ENCODE measurements at regions not wholly inside any gene's neighbourhood (a gene's known extent, or its start where the extent isn't known, plus 50 kb on each side); places are given as distances from the start of the nearest gene placed in this dataset.
A peak's percentile ranks its signal among the peaks of the same experiment; 100 is the strongest.

DNA sequence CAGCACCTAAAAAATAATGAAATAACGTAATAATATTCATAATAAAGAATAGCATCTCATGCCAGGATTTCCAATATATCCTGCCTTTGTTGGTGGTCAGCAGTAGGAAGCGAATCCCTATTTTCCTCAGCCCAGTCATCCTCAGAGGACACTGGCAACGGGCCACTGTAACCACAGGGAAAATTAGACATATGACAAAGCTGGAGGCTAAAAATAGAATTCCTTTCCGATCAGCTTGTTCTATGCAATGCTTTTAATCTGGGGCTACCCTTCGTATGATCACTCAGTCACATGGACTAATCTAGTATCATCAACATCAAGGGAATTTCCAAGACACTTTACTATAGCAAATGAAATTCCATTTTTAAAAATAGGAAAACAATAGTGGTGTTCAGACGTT lies 246.9 kb upstream of the KCNJ16 start:
- no peak for DNase-seq

DNA sequence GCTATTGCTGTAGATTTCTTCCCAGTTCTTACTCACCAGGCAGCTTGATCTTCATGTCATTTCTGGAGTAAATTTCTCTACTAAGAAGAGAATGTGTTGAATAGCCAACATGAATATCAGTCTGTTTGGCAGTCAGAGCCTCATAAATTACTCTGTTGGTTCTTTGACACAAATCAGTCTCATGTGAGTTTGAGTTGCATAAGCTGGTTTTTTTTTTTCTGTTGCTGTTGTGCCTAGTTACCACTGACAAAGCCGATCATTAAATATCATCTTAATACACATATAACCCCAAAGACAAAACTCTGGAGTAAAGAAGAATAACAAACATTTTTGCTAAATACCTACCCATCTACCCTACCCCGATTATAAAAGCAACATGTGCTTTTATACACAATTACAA lies 240.5 kb upstream of the KCNJ16 start:
- DNase-seq, result no peak

DNA sequence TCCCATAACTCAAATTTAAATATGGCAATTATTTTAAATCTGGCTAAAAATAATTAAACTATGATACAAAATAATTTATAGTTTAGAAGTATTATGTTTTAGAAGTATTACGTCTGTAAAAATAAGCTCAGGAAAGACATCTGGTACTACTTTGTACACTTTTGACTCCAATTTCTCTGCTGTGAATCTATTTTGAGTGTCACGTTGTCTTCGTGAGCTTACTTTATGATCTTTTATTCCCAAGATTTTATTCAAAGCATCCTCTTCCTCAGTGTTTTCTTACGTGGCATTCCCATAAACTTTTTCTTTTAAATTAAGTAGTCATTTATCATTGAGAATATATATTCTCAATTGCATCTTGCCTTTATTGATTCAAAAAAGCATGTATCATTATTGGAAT lies 223.3 kb upstream of the KCNJ16 start:
- DNase-seq, result no peak

DNA sequence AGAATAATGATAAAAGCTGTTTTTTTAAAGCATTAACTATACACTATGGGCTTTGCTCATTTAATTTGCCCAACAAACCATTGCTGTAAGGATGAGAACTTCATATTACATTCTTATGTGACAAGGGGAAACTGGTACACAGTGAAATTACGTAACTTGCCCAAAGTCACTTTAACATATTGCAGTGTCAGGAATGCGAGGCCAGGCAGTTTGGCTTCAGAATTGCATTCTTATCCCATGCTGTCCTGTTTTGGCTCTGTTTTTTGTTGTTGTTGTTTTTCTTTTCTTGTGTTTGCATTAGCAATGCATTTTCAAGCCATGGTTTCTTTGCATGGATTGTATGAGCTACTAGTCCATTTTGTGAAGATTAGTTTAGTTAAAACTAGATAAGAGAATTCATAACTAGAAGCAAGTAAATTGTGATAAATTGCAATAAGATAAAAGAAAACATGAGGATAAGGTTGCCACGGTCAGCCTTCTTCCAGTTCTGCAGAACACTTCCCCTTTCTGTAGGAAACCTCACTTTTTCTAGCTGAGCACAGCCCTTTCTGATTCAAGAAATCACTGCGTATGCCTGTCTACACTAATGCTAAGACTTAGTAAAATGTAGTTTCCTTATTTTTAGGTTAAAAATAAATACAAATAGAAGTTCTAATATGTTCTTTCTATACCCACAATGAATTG lies 221.3 kb upstream of the KCNJ16 start:
- DNase-seq, result no peak

DNA sequence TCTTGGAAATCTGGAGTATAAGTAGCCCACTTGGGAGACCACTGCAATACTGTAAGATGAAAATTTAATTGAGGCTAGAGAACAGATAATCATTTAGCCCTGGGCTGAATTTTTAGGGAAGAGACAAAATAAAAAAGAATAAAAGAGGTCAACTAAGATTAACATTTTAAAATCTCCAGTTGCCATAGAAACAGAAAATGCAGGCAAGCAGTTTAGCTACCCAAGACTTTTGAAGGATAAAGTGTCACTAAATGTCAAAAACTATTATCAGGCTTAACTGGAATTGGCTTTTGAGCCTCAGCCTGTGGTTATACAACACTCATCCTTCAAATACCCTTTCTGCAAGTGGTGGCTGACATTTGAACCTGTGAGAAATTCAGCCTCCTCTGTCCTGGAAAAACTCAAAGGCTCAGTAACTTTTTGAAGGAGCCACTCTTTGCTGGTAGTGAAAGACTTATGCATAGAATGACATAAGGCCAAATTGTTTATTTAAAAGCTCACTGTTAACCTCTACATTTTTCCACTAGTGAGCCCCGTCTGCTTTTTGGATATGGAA lies 220.7 kb upstream of the KCNJ16 start:
- no peak for DNase-seq

DNA sequence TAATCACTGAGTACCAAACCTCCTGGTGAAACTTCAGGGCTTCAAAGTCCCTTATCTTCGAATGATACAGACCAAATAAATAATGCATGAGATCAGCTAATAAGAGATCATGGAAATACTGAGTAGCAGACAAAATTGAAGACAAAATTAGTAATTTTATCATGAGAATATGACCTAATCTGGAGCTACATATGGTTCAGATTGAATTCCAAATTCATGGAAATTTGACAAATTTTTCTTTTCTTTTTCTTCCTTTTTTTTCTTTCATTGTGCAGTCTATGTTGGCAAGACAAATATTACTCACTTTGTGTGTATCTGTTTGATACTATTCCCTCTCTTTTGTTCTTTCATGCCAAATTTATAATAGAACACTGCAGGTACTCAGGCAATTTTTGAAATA lies 218.1 kb upstream of the KCNJ16 start:
- DNase-seq, result no peak

DNA sequence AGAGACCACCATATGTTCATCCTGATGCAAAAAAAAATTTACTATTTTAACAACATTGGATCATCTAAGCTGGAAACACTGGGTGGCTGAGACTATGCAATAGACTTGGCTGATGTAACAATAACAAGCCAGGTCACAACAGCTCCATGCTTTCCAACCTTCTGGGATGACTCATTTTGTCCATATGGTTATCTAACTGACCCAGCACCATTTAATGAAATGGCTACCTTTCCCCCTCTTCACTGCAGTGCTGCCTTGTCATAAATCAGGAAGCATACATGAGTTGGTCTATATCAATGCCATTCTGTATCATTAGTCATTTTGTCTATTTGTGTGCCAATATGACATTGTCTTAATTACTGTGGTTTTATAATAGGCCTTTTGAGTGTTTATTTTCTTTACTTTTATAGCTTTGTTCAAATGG lies 217.6 kb upstream of the KCNJ16 start:
- no peak for DNase-seq

DNA sequence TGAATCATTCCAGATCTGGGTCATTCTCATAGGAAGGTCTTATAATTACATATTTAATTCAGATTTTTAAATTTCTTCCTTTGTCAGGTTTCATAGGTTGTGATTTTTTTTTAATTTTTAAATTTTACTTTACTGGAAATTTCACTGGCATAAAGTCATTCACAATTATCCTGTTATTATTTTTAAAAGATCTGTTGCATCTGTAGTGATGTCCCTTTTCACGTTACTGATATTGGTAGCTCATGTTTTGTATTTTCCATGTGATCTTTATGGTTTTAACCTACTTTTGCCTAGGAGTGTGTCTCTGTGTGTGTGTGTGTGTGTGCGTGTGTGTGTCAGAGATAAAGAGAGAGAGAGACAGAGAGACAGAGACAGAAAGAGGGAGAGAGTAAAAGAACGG lies 216.6 kb upstream of the KCNJ16 start:
- no peak for DNase-seq

DNA sequence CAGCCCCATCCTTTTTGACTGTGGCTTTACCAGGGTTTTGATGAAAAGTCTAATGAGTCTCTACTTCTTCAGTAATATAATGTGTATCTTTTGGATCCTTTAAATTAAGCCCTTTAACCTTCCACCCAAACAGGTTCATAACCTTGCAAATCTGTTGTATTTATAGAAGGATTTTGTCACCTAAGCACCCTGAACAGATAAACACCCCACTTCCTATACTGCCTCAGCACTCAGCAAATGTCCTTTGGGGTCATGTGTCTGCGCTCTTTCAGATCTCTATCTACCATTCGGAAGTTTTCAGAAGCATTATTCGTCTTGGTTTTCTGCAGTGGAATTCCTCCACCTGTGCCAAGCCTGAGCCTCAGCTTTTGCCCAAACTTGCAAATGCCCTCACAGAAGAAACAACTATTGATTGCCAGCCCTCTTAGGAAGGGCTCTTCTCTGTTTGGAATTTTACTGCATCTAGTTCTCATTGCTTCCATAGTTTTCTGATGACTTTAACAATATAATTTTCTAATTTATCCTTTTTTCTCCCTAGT lies 214.8 kb upstream of the KCNJ16 start:
- no peak for DNase-seq

DNA sequence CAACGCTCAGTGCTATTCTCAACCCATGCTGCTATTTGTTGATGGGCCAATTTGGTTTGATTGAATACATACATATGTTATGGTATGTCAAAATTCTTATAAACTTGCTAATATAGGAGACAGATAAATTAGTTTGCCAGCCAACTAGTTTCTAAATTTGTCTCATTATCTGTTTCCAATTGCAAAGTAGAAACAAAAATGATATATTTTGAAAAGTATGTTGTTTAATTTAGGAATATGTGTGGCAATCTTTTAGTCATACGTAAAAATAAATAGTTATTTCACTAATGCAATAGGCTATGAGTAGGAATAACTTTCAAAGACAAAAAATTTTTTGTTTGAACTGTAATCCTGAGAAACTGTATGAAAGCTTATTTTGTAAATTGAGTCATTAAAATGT lies 210.6 kb upstream of the KCNJ16 start:
- DNase-seq, result no peak

DNA sequence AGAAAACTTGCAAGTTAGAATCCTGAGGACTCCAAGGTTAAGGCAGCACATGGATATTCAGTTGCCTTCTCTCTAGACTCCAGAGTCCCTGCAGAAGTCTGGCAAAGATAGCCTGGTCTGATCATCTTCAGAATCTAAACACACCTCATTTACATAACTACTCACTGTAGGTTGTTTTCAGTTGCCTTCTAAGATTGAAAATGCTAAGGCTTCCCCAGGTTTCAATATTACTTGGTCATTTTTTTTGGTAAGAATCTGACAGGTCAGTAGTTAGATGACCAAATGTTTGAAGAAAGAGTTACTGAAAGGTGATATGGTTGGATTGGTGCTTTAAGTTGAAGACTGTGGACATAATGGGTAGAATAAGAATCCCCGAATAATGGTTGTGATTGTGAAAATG lies 205.4 kb upstream of the KCNJ16 start:
- no peak for DNase-seq

DNA sequence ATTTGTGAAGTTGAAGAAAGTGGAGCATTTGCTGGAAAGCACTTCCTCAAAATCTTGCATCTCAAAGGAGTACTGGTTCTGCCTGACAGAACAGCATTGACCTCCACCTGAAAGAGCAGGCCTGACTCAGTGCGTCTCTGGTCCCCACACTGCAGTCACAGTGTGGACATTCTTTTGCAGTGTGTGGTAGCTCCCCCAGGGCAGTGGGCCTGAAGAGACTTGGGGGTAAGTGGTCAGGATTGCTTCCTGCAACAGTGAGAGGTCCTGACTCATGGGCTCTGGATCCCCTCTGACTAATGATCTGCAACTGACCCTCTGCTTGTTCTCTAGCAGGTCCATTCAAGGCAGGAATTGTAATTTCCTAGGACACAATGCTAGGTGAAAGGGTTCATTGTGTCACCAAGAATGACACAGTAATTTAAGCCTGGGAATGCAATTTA lies 204.9 kb upstream of the KCNJ16 start:
- no peak for DNase-seq

DNA sequence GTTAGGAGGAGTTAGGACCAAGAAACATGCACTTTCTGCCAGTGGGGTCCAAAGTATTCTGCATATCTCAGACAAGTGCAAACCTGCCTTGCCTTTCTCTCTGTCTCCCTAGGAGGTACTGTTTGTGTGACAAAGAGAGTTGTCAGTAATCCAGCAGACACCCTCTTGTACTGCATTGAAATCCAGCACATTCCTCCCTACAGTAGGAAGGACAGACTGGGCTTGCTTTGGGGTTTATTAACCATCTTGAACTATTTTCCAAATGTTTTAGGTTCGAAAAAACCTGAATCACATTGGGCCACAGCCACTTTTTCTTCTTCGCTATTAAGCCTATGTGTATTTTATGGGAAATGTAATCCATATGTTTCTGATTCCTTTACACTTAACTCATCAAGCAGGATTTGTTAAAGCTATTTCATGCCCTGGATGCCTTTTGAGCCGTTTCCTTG lies 204.2 kb upstream of the KCNJ16 start:
- DNase-seq, result no peak

DNA sequence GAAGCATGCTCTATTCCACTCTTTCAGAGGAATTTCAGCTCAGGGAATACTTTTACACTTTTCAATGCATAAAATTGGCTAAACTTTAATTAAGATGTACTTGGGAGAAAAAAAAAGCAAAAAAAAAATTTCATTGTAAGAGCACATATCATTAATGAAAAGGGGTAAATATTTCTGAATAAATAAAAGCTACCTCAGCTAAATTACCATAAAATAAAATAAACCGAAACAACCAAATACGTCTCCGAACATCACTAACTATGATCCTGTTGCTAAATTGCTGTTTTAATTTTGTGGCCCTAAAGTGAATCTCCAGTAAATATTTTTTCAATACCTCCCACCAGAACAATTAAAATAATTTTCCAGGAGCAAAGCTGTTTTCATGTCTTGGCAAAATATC lies 203.7 kb upstream of the KCNJ16 start:
- no peak for DNase-seq

DNA sequence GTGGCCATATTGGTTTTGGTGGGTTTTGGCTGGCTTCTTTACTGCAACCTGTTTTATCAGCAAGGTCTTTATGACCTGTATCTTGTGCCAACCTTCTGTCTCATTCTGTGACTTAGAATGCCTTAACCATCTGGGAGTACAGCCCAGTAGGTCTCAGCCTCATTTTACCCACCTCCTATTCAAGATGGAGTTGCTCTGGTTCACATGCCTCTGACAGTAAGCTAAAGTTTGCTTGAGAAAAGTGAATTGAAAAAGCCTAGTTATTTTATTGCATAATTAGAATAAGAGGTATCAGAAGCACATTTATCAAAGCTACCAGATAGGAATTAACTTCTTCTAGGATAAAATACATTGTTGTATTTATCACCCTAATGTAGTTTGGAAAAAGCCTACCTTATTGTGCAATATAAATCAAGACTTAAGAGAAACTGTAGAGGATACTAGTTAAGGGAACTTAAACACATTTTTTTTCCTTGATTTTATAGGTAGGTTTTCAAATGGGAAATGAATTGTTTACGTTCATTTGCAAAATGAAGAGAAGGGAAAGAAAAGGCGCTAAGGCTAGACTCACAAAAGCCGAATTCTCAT lies 202.3 kb upstream of the KCNJ16 start:
- DNase-seq, result no peak

DNA sequence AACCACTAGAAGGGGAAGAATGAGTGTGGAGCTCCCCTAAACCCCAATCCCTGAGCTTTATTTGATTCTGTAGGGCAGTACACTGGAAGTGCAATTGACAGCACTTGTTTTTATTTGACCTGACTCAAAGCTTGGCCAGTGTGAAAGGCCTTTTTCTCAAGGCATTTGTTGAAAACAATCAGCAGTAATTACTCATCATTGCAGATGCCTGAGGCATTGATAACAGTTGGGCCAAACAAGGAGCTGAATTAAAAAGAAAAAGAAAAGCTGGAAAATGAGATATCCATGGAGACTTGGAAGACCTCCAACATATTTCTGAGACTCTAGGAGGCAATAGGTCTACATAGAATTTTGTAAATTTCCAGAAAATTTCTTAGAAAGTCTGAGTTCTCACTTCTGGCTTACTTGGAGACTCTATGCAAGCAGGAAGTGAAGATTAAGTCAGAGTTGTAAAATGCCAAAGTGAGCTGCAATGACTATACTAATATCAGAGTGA lies 200.8 kb upstream of the KCNJ16 start:
- no peak for DNase-seq

DNA sequence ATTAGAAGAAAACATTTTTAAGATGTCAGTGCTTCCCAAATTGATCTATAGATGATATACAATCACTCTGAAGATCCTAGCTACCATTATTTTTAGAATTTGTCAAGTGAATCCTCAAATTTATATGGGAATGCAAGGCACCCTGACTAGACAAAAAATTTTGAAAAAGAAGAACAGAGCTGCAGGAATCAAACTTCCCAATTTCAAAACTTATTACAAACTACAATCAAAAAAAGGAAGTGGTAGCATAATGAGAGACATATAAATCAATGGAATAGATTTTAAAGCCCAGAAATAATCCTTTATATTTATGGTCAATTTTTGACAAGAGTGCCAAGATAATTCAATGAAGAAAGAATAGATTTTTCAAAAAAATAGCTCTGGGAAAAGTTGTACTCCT lies 198.3 kb upstream of the KCNJ16 start:
- DNase-seq, result no peak

DNA sequence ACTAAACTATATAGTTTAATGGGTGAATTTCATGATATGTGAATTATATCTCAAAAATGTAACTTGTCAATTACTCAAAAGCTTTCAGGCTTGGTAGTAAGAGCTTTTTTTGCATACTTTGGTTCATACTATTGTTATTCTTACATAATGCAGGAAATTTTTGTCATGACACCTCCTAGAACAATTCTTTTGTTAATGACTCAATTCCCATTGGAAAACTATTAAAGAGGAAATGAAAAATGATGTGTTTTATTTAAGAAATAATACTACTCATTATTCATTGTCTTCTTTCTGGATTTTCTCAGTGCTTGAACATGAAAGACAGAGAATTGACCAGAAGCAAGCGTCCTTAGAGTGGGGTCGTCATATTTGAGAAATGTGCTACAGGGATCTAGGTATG lies 196.4 kb upstream of the KCNJ16 start:
- no peak for DNase-seq

DNA sequence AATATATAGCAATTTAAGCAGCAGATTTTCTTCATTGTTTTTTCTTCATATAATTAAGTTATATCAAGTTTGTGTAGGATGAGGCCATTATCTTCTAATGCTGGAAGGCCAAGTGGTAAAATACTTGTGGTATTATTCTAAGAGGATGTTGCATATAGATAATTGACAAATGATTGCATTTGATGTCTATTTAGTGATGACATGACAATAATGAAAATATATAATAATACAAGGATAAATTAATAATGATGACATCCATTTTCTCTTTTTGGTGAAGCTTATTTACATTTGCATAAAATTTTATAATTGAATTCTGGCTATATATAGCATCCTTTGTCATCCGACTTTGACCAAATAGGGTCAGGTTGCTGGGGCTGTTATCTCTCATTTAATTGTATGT lies 195.4 kb upstream of the KCNJ16 start:
- DNase-seq, result no peak

DNA sequence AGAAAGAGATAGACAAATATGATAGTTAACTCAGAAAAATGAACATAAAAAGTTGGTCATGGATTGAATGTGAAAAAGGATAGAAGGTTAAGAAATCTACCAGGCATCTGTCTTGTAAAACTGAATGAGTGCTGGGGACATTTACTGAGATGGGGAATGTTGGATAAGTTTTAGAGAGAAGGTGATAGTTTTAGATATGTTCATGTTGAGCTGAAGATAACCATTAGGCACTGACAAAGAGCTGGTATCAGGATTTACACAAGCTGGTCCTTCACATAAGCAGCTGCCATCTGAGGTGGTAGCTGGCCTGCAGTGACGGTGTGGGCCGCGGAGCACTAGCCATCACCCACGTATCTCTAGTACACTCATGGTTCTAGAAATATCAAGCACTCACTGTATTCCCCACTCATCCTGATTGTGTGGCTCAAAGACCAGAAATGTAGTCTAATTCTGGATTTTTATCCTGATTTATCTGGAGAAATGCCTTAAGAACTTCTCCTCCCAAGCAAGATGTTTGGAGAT lies 194.4 kb upstream of the KCNJ16 start:
- DNase-seq, result no peak

DNA sequence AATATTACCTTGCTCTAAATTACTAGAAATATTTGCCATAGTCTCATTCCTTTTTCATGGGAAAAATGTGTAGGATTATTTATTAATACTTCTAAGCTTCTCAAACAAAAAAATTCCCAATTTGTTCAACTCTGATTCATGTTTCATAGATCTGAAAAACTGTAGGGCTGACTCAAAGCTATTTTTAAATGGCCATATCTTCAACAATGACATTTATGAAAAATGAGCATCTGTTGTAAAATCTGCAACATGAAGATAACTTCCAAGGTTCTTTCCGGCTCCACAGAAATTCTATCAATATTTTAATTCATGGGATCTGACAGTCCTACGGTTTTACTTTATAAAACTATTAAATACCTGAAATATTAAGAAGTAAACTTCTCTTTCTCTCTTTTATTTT lies 192.7 kb upstream of the KCNJ16 start:
- no peak for DNase-seq

DNA sequence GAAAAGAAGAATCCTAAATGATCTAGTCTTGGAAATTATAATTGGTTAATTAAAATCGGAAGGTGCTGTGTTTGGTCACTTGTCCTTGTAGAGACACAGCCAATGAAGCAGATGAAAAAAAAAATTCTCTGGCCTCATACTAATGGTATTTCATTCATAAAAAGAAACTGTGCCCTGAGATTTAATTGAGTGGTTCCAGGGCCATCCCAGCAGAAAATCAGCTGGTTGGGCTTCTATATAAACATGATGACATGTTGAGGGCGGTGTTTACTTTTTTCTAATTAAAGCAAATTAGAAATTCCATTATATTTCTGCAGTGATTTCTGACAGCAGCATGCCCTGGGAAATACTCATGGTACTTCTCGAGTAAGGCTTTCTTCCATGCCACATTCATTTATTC lies 191.9 kb upstream of the KCNJ16 start:
- no peak for DNase-seq

DNA sequence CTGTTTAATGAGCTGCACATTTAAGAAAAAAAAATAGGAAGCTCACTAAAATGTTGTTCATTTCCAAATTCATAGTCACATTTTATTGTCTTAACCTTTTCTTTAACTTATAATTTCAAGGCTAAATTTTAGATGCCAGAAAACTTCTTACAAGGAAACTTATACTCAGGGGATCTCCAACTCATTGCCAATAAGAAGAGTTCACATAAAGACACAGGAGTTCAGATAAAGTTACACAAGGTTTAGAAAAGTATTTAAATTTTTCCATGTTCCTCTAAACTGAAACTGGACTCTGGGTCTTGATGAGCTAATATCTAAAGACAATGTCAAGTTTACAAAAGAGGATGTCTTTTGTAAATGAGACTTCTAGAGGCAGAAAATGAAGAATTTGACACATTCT lies 190.7 kb upstream of the KCNJ16 start:
- peak; percentile 41 for DNase-seq
